NOMO-1 (cell line): ENCODE measurements at regions not wholly inside any gene's neighbourhood (a gene's known extent, or its start where the extent isn't known, plus 50 kb on each side); places are given as distances from the start of the nearest gene placed in this dataset.
A peak's percentile ranks its signal among the peaks of the same experiment; 100 is the strongest.

Experiments
- DNase-seq, 2 experiments: peaks; one replicate each; lab custom pipeline; 2025; ENCODE audit not compliant: unreplicated experiment in 2 of 2; lab: John Stamatoyannopoulos, UW

DNA sequence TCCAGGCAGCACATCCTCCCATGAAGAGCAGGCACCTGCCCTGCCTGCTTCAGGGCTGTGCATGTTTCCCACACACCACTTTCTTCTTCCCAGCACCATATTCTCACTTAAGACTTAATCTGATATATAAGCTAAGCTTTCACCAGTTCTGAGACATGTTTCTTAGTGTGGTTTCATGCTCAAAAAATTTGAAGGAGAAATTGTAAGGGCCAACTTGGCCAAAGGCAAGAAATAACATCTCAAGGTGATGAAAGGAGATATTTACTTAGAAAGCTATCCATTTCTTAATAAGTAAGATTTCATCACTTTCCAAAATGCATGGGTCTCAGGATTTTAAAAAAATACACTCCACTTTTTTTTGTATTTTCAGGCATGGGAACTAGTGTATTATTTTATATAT is 468.1 kb upstream of the AKR1E2 start:
- no peak for DNase-seq

DNA sequence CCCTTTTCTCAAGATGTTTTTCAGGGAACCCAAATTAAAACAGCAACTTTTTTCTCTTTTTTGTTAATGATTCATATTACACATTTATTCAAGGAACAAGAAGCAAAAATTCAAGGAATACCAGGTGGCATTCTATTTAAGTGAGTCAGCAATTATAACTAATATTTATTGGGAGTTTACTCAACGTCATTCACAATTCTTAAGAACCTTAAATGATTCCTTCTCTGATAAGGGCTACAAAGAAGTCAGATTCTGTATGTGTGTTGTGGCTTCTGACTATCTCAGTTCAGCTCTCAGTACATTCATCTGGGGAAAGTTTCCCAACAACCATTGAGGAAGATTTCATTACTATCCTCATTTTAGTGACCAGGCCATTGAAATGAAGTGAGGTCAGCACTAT is 470.7 kb upstream of the AKR1E2 start:
- DNase-seq, result no peak

- no peak for DNase-seq
Observed at GRCh38 chr10:4354382-4354812, 471.6 kb upstream of the AKR1E2 start.

DNA sequence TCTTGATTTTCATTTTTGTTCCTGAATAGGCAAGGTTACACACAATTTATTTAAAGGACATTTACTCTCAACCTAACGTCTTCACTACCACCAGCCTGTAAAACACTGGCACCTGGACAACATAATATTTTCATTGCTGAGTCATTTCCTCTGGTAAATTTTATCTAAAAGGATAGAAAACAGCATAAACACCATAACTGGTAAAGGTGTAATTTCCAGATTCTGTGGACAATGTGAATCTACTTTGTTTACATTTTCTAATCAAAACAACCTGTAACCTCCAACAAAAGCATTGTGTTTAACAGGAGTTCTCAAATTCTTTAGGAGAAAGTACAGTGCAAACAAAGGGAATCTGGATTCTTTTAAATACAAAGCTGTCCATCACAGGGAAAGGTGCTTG is 472.0 kb upstream of the AKR1E2 start:
- no peak for DNase-seq

DNA sequence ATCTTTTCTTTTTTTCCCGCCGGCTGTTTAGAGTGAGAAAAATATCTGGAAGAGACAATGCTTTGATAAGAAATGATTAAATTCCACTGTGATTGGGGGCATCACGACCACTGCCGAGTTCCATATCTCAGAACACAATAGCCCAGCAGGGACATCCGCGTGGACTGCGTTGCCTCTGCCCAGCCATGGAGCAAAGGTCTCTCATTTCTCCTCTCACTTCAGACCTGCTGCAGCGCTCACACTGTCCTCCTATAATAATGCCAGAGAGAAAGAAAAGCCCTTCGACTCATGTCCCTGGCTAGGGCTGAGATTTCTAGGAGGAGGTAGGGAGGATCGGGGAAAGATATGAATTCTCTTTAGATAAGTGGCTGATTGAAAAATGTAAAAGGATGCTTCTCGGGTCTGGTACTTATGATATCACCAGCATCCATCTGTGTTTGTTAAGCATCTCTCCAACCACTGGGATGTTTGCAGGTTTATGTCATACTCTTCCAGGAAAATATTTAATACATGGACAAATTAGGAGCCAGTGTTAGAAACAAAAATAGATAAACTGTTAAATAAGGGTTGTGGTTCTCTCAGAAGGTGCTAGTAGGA is 472.9 kb upstream of the AKR1E2 start:
- no peak for DNase-seq

- no peak for DNase-seq
Observed at GRCh38 chr10:4352414-4352961, 473.5 kb upstream of the AKR1E2 start.

DNA sequence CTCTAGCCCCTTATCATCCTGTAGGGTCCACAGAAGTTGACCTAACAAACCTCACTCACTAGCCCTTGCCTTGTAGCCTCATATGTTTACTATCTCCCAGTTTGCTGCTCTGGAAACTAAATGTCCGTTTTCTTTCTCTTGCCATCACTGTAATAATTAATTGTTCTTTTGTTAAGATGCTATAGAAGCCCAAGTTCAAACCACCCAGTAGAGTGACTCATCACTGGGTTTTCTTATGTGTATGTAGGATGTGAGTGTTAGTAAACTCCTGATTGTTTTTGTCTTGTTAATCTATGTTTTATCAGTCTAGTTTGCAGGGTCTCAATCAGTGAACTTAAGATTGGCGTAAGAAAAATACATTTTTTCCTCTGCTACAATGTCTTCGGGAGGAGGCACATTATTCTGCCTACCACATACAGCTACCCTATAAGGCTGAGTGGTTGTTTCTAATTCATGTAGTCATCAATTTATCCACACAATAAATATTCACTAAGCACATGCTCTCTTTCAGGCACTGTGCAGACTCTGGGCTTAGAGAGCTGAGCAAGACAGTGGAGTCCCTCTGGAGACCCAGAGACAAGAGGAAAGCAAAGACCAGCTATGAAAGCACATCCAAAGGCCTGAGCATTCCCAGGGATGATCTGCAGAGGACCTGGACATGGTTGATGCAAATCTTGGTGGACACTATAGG is 474.1 kb upstream of the AKR1E2 start:
- no peak for DNase-seq

- DNase-seq, result no peak
Observed at GRCh38 chr10:4347397-4347796, 478.6 kb upstream of the AKR1E2 start.

GRCh38 chr10:4345877-4346646 is 479.9 kb upstream of the AKR1E2 start:
- DNase-seq, result no peak

GRCh38 chr10:4344492-4344994 is 481.5 kb upstream of the AKR1E2 start:
- peak; percentile 30 to 74 for DNase-seq

GRCh38 chr10:4343873-4344272 is 482.1 kb upstream of the AKR1E2 start:
- no peak for DNase-seq

GRCh38 chr10:4343091-4343490 is 482.9 kb upstream of the AKR1E2 start:
- DNase-seq, result no peak

DNA sequence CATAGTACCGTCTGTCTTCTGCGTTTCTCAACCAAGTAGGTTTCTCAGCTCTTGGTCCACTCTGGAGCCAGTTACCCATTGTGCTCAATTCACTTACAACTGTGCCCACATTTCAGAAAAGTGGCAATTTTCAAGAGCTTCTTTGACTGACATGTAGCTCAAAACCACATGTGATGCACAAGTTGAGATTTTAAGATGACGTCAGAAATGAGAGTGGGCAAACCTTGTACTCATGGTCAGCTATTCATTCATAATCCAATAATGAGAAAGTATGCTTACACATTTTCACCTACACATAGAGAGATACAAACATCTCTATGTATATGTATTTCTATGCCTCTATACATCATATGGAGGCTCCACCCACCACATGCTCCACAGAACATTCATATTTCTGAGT is 487.2 kb upstream of the AKR1E2 start:
- DNase-seq, result no peak

DNA sequence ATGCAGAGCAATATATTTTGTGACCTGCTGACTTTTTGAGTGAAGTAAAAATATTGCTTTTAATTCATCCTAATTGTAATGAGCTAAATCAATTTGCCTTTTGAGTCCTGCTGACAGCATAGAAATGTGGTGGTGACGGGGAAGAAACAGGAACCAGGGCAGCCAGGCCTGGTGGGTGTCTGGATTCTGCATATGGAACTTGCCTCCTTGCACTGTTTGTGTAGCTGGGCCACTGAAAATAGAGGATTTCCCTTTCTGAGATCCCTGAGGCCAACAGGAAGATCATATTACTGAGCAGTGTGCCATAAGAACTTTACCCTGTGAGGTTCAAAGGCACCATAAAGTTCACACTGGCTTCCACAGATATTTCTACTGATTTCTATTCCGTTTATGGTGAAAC is 488.4 kb upstream of the AKR1E2 start:
- no peak for DNase-seq

GRCh38 chr10:4334871-4335270 is 491.1 kb upstream of the AKR1E2 start:
- DNase-seq, result no peak

- peak in 1 of 2 experiments; percentile 13 for DNase-seq
Observed at GRCh38 chr10:4334015-4334414, 492.0 kb upstream of the AKR1E2 start.

DNA sequence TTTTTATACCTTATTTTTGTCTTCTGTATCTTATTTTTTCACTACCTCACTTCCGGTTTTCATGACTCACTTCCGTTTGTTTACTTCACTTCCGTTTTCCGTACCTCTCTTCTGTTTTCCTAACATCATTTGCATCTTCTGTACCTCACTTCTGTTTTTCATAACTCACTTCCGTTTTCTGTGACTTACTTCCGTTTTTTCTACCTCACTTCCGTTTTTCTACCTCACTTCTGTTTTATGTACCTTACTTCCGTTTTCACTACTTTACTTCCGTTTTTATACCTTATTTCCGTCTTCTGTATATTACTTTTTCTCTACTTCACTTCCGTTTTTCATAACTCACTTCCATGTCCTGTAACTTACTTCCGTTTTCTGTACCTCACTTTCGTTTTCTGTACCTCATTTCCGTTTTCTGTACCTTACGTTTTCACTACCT is 492.5 kb upstream of the AKR1E2 start:
- DNase-seq, result peak in 1 of 2 experiments; percentile 76

DNA sequence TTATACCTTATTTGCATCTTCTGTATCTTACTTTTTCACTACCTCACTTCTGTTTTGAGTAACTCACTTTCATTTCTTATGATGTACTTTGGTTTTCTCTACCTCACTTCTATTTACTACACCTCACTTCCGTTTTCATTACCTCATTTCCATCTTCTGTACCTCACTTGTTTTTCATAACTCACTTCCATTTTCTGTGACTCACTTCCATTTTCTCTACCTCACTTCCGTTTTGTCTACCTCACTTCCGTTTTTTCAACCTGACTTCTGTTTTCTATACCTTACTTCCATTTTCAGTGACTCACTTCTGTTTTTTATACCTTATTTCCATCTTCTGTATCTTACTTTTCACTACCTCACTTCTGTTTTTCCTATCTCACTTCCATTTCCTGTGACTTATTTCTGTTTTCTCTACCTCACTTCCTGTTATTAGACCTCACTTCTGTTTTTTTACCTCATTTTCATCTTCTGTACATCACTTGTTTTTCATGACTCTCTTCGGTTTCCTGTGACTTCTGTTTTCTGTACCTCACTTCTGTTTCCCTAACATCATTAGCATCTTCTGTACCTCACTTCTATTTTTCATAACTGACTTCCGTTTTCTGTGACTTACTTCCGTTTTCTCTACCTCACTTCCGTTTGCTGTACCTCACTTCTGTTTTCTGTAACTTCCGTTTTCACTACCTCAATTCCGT is 493.1 kb upstream of the AKR1E2 start:
- DNase-seq, result no peak

DNA sequence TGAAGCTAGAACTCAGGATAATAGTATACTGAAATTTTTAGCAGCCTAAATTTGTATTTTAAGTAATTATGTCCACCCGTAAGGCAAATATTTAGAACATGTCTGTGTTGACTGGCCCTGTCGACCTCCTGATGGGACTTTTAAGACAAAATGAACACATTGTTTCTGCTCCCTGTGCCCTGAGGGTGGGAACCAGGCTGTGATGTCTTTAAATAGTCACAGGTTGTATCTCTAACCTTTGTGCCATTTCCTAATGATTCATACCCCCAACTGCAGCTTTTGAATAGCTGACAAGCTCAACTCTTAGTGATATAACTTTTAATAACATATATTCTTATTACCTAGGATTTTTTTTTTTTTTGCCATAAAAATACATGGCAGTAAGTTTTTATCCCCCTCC is 494.9 kb upstream of the AKR1E2 start:
- DNase-seq, result no peak

DNA sequence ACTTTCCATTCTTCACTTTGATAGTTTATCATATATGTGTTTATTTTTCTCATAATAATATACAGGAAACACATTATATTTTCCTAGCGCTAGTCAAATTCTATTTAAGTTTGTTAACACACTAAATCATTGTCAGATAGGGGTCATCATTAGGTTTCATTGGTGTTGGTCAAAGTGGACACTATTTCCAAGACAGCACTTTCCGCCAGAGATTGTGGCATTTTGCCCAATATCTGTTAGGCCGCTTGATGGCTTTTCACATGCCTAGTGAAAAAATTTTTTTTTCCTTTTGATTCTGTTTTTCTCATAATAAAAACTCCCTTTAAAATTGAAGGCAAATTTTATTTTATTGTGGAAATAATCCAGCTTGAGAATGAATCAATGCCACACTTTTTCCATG is 495.4 kb upstream of the AKR1E2 start:
- no peak for DNase-seq

DNA sequence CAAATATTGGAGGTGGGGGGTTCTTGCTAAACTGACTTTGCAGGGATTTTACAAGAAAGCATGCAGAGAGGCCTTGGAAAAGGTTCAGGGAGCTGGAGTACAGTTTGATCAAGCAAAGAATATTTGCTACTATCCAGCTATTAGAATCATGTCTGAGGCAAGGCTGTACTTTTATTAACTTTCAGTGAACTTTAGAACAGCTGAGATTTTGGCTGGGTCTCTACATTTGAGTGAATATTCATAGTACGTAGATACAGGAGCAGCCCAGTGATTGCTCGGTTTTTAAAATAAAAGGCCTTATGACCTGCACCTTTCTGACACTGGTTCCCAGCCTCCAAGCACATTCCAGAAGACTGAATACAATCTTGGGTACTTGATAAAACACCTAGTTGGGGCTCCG is 496.8 kb upstream of the AKR1E2 start:
- DNase-seq, result no peak
